Esophagus (tissue), 2 donors: ENCODE measurements at regions not wholly inside any gene's neighbourhood (a gene's known extent, or its start where the extent isn't known, plus 50 kb on each side); places are given as distances from the start of the nearest gene placed in this dataset.

Experiments
- H3K27ac ChIP-seq, 2 donors: one replicate each; pipeline ENCODE4 v1.5.1; 2013; ENCODE audit warnings: low read depth in 2 of 2, mild to moderate bottlenecking in 2 of 2, inconsistent platforms in 1 of 2, low read length in 1 of 2, moderate library complexity in 1 of 2
- H3K27me3 ChIP-seq, 2 donors: one replicate each; pipeline ENCODE4 v1.6.1; 2013; ENCODE audit warnings: low read length in 2 of 2, control low read depth in 1 of 2, mild to moderate bottlenecking in 1 of 2; ENCODE audit not compliant: insufficient read depth in 2 of 2, control insufficient read depth in 1 of 2
- H3K36me3 ChIP-seq, 2 donors: one replicate each; pipeline ENCODE4 v1.6.1; 2013; ENCODE audit warnings: low read length in 1 of 2; ENCODE audit not compliant: control insufficient read depth in 2 of 2, insufficient read depth in 2 of 2
- H3K4me1 ChIP-seq, 2 donors: one replicate each; pipeline ENCODE4 v1.6.1; 2013; ENCODE audit warnings: low read length in 1 of 2; ENCODE audit not compliant: control insufficient read depth in 2 of 2, insufficient read depth in 2 of 2
- H3K4me3 ChIP-seq, 2 donors: one replicate each; pipeline ENCODE4 v1.5.1; 2013; ENCODE audit warnings: low read length in 2 of 2, mild to moderate bottlenecking in 2 of 2, low read depth in 1 of 2, moderate library complexity in 1 of 2
- H3K9me3 ChIP-seq, 2 donors: one replicate each; pipeline ENCODE4 v1.6.1; 2013; ENCODE audit warnings: mild to moderate bottlenecking in 2 of 2, low read depth in 1 of 2, low read length in 1 of 2, moderate library complexity in 1 of 2; ENCODE audit not compliant: control insufficient read depth in 2 of 2, insufficient read depth in 1 of 2
- WGBS, 2 donors: extraction: QIAGEN DNeasy Blood & Tissue Kit; methylation state at CpG; one replicate each; pipeline ENCODE4 v1.1.7; 2013; 5-methylcytosine and 5-hydroxymethylcytosine counted together
- donor health status: healthy with polysubstance abuse.
- donor health status: Bipolar disorder and iron deficiency.

- 79 to 85% methylated on average over 2 of the region's 2 CpGs for WGBS, 2 donors
- Histone ChIP-seq H3K27me3 (no peaks in the 10 kb centered on the region), H3K4me3 (no peak overlapping the region), H3K9me3 (no peaks in the 10 kb centered on the region), H3K27ac (no peak overlapping the region), H3K36me3 (no peaks in the 10 kb centered on the region), H3K4me1 (no peaks in the 10 kb centered on the region)
Measured at GRCh38 chr4:171186700-171187099, 626.5 kb upstream of the GALNTL6 start.

GRCh38 chr4:171181090-171181489 is 632.1 kb upstream of the GALNTL6 start:
- no peaks in the 10 kb centered on the region for H3K36me3 ChIP-seq
- H3K27ac ChIP-seq = no peak overlapping the region
- 80 to 91% methylated on average over 1 of the region's 1 CpG for WGBS, 2 donors
- no peak overlapping the region for H3K4me3 ChIP-seq
- no peaks in the 10 kb centered on the region for H3K27me3 ChIP-seq
- no peaks in the 10 kb centered on the region for H3K4me1 ChIP-seq
- H3K9me3 ChIP-seq = no peaks in the 10 kb centered on the region

GRCh38 chr4:171170671-171171070 is 642.5 kb upstream of the GALNTL6 start:
- Histone ChIP-seq H3K4me3 (no peak overlapping the region), H3K27ac (no peak overlapping the region), H3K36me3 (no peaks in the 10 kb centered on the region), H3K27me3 (no peaks in the 10 kb centered on the region), H3K4me1 (no peaks in the 10 kb centered on the region), H3K9me3 (no peaks in the 10 kb centered on the region)

DNA sequence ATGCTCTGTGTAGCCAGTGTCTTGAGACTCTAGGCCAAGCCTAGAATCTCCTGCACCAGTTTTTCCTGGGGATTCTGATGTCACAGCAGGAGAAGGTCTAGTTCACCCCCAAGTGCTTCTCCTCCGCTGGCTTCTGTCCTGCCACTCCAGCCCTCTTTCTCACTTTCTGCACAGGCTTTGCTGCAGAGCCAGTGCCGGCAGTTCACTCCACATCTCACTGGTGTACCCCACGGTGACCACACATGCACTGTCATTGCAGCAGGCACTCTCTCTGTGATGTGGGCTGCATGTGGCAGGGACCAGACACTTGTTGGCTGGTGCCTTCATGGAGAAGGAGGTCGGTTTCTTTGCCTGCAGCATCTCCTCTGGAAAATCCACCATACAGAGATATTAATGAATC is 643.8 kb upstream of the GALNTL6 start:
- no peak overlapping the region for H3K4me3 ChIP-seq
- no peaks in the 10 kb centered on the region for H3K36me3 ChIP-seq
- no peaks in the 10 kb centered on the region for H3K27me3 ChIP-seq
- 68 to 73% methylated on average over 4 of the region's 4 CpGs for WGBS, 2 donors
- H3K27ac ChIP-seq = no peak overlapping the region
- H3K9me3 ChIP-seq = no peaks in the 10 kb centered on the region
- no peaks in the 10 kb centered on the region for H3K4me1 ChIP-seq

DNA sequence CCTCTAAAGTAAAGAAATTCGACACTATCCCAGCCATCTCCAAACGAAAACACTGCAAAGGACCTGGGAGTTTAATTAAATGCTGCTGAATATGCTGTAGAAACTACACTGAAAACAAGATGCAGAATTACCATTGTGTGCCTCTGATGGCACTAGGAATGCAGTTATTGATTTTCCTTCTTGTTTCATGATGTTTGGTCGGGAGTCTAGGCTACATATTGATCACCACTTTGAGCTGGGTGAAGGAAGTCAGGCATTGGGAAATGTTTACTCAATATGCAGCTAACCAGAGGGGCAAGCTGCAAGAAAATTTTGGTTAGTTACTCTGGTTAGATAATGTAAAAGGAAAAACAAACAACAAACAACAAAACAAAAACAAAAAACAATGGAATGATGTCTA is 650.7 kb upstream of the GALNTL6 start:
- H3K9me3 ChIP-seq = no peaks in the 10 kb centered on the region
- no peaks in the 10 kb centered on the region for H3K36me3 ChIP-seq
- H3K27ac ChIP-seq = no peak overlapping the region
- H3K4me3 ChIP-seq = no peak overlapping the region
- H3K4me1 ChIP-seq = no peaks in the 10 kb centered on the region
- H3K27me3 ChIP-seq = no peaks in the 10 kb centered on the region
- WGBS, 2 donors = 55 to 59% methylated on average over 3 of the region's 3 CpGs

GRCh38 chr4:171157462-171158082 is 655.6 kb upstream of the GALNTL6 start:
- no peaks in the 10 kb centered on the region for H3K4me1 ChIP-seq
- no peaks in the 10 kb centered on the region for H3K9me3 ChIP-seq
- H3K36me3 ChIP-seq = no peaks in the 10 kb centered on the region
- no peaks in the 10 kb centered on the region for H3K27me3 ChIP-seq
- WGBS, 2 donors = 47 to 50% methylated on average over 7 of the region's 7 CpGs
- no peak overlapping the region for H3K27ac ChIP-seq
- no peak overlapping the region for H3K4me3 ChIP-seq

GRCh38 chr4:171142639-171143038 is 670.6 kb upstream of the GALNTL6 start:
- Histone ChIP-seq H3K9me3 (no peaks in the 10 kb centered on the region), H3K27ac (no peak overlapping the region)
- 12 to 13% methylated on average over 1 of the region's 1 CpG for WGBS, 2 donors

DNA sequence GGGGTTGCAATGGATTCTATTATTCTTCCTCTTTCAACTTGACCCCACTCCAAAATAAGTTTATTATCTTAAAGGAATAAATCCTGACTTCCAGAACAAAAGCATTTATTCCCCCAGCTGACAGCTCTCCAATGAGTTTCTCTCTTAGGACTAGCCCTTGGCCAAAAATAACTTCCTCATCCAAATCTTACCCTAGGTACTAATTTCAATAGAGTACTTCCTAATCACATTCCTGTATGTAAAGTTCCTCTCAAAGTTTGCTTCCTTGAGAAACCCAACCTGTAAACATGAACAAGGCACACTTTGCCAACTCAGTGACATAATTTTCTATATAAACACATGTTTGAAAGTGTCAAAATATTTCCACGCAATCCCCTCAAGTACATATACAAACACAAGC is 671.2 kb upstream of the GALNTL6 start:
- no peaks in the 10 kb centered on the region for H3K9me3 ChIP-seq
- H3K36me3 ChIP-seq = no peaks in the 10 kb centered on the region
- no peaks in the 10 kb centered on the region for H3K4me1 ChIP-seq
- H3K27me3 ChIP-seq = no peaks in the 10 kb centered on the region
- no peak overlapping the region for H3K27ac ChIP-seq
- no peak overlapping the region for H3K4me3 ChIP-seq
- 67 to 80% methylated on average over 1 of the region's 1 CpG for WGBS, 2 donors

More at GRCh38 chr4:171142639-171143038, 670.6 kb upstream of the GALNTL6 start:
- Histone ChIP-seq H3K4me3 (no peak overlapping the region), H3K27me3 (no peaks in the 10 kb centered on the region), H3K36me3 (no peaks in the 10 kb centered on the region), H3K4me1 (no peaks in the 10 kb centered on the region)

GRCh38 chr4:171130256-171130801 is 682.9 kb upstream of the GALNTL6 start:
- Histone ChIP-seq H3K9me3 (peaks cover 0 to 2% of the 10 kb centered on the region in 2 donors), H3K4me1 (no peaks in the 10 kb centered on the region), H3K27ac (no peak overlapping the region), H3K4me3 (no peak overlapping the region), H3K36me3 (no peaks in the 10 kb centered on the region), H3K27me3 (no peaks in the 10 kb centered on the region)
- WGBS, 2 donors = 31 to 37% methylated on average over 3 of the region's 3 CpGs

GRCh38 chr4:171118091-171118490 is 695.1 kb upstream of the GALNTL6 start:
- Histone ChIP-seq H3K27ac (no peak overlapping the region), H3K36me3 (no peaks in the 10 kb centered on the region), H3K4me3 (no peak overlapping the region), H3K9me3 (no peaks in the 10 kb centered on the region), H3K27me3 (no peaks in the 10 kb centered on the region), H3K4me1 (no peaks in the 10 kb centered on the region)
